K562 (cell line): ENCODE measurements at regions not wholly inside any gene's neighbourhood (a gene's known extent, or its start where the extent isn't known, plus 50 kb on each side); places are given as distances from the start of the nearest gene placed in this dataset.

Experiments
- ATAC-seq: fragments of 200-7000 bp; cut with Tn5 transposase; 3 replicates; pipeline ENCODE4 v1.9.1; 2020; ENCODE audit warnings: moderate library complexity
- BruUV-seq: library from RNA; stranded (reverse); fragments of 400-500 nt; replicated peaks from 2 replicates; lab custom pipeline; 2021; lab: Mats Ljungman, UMichigan
- CTCF ChIA-PET: fragments of 300-600 bp; formaldehyde crosslinking; extraction: SDS; loops from one replicate; lab custom pipeline; 2021; ENCODE audit warnings: low intra/inter-chr PET ratio; lab: Yijun Ruan, JAX
- POLR2A ChIA-PET: fragments of 300-600, 350-650 bp; sonication (Branson Sonifier 250); formaldehyde crosslinking; extraction: SDS; loops from one replicate; lab custom pipeline; 2021; ENCODE audit warnings: antibody characterized with exemption, inconsistent platforms; lab: Yijun Ruan, JAX
- DNase-seq, 4 experiments: peaks; one replicate each; pipeline versions ENCODE4 v3.0.0 to v3.0.0-alpha.2; 2011 to 2018; ENCODE audit warnings: low spot score in 3 of 4, mixed read lengths in 3 of 4; ENCODE audit errors: extremely low read depth in 1 of 4
- FAIRE-seq: peaks from 2 replicates; lab custom pipeline; 2011; peaks lifted over from hg19 to GRCh38; lab: Jason Lieb, UNC
- H2AFZ ChIP-seq: 2 replicates; pipeline ENCODE4 v1.6.0; 2011; ENCODE audit warnings: low read depth, low read length, control low read depth, inconsistent platforms
- H3K27ac ChIP-seq: fragments of 200-600 bp; 3 replicates; pipeline ENCODE4 v1.8.0; 2011; ENCODE audit warnings: low read depth, mild to moderate bottlenecking, control low read depth, inconsistent platforms, low read length, moderate library complexity, mixed read lengths; ENCODE audit errors: extremely low read depth
- H3K27me3 ChIP-seq, 2 experiments: fragments of 300-600 bp in 1 of 2; 2 replicates in 1 of 2; 3 replicates in 1 of 2; pipeline versions ENCODE4 v1.6.0 to v1.8.0; 2011; ENCODE audit warnings: inconsistent platforms in 2 of 2, low read length in 2 of 2, mild to moderate bottlenecking in 1 of 2, mixed read lengths in 1 of 2, moderate library complexity in 1 of 2; ENCODE audit not compliant: control insufficient read depth in 2 of 2, insufficient read depth in 2 of 2
- H3K36me3 ChIP-seq: fragments of 300-600 bp; 3 replicates; pipeline ENCODE4 v1.8.0; 2011; ENCODE audit warnings: mild to moderate bottlenecking, low read length, inconsistent platforms; ENCODE audit not compliant: control insufficient read depth, insufficient read depth
- H3K4me1 ChIP-seq, 2 experiments: fragments of 200-600 bp in 1 of 2; replicated peaks in 1 of 2; 2 replicates in 1 of 2; 3 replicates in 1 of 2; pipeline versions ENCODE4 v1.5.1 to v1.8.0; 2011; ENCODE audit warnings: inconsistent platforms in 2 of 2, low read length in 2 of 2, mild to moderate bottlenecking in 1 of 2, mixed read lengths in 1 of 2, moderate library complexity in 1 of 2; ENCODE audit not compliant: control insufficient read depth in 2 of 2, insufficient read depth in 2 of 2
- H3K4me2 ChIP-seq: 2 replicates; pipeline ENCODE4 v1.6.1; 2011; ENCODE audit warnings: low read length, control low read depth, inconsistent platforms, mixed read lengths; ENCODE audit not compliant: insufficient read depth
- H3K4me3 ChIP-seq: fragments of 200-600 bp; sonication (generic), shearing (Covaris generic); 2 replicates; pipeline ENCODE4 v1.5.1; 2016; ENCODE audit warnings: control low read depth, inconsistent platforms
- H3K79me2 ChIP-seq: fragments of 200-600 bp; 3 replicates; pipeline ENCODE4 v1.8.0; 2011; ENCODE audit warnings: low read length, inconsistent platforms; ENCODE audit not compliant: control insufficient read depth, insufficient read depth
- H3K9ac ChIP-seq, 2 experiments: 2 replicates each; pipeline versions ENCODE4 v1.6.0 to v1.6.1; 2011; ENCODE audit warnings: low read depth in 2 of 2, low read length in 2 of 2, control low read depth in 1 of 2, inconsistent platforms in 1 of 2, mild to moderate bottlenecking in 1 of 2, mixed read lengths in 1 of 2; ENCODE audit not compliant: insufficient read depth in 1 of 2
- H3K9me1 ChIP-seq: one replicate; pipeline ENCODE4 v1.6.0; 2011; ENCODE audit warnings: inconsistent platforms, mild to moderate bottlenecking, low read length, moderate library complexity; ENCODE audit not compliant: control insufficient read depth, insufficient read depth
- H3K9me3 ChIP-seq: replicated peaks from 2 replicates; pipeline ENCODE4 v1.5.1; 2011; ENCODE audit warnings: low read depth, low read length, inconsistent platforms; ENCODE audit not compliant: control insufficient read depth, insufficient read depth
- H4K20me1 ChIP-seq: replicated peaks from 2 replicates; pipeline ENCODE4 v1.6.1; 2011; ENCODE audit warnings: low read length, inconsistent platforms, mixed read lengths; ENCODE audit not compliant: control insufficient read depth, insufficient read depth
- BCL6 ChIP-seq: fragments of 250-450 bp; sonication (Bioruptor Pico); IDR thresholded peaks from 2 replicates; pipeline ENCODE4 v1.4.0; 2020
- NFYB ChIP-seq: IDR thresholded peaks from 2 replicates; pipeline ENCODE4 v1.6.1; 2011; ENCODE audit warnings: mild to moderate bottlenecking, moderate library complexity; ENCODE audit not compliant: insufficient read length; ENCODE audit errors: extremely low read depth
- POLR3G ChIP-seq: IDR thresholded peaks from 2 replicates; pipeline ENCODE4 v1.6.1; 2011; ENCODE audit not compliant: insufficient read length, insufficient replicate concordance; ENCODE audit errors: extremely low read depth
- TARDBP ChIP-seq: fragments of 450-650 bp; IDR thresholded peaks from 2 replicates; pipeline ENCODE4 v1.6.1; 2016
- ZNF12 ChIP-seq: sonication (generic); formaldehyde crosslinking; IDR thresholded peaks from 2 replicates; pipeline ENCODE4 v1.4.0; 2020; ENCODE audit warnings: mild to moderate bottlenecking, missing genetic modification reagents
- ZNF217 ChIP-seq: sonication (generic); formaldehyde crosslinking; IDR thresholded peaks from 2 replicates; pipeline ENCODE4 v1.8.0; 2022; ENCODE audit warnings: mild to moderate bottlenecking, missing genetic modification reagents
- ZNF76 ChIP-seq: fragments of 250-450 bp; sonication (Bioruptor Pico); IDR thresholded peaks from 2 replicates; pipeline ENCODE4 v1.4.0; 2020; ENCODE audit warnings: mild to moderate bottlenecking, moderate library complexity, borderline replicate concordance
- WGBS: fragments of 100-300 bp; shearing (Covaris generic); methylation state at CpG from one replicate; pipeline ENCODE4 v1.1.6; 2016; ENCODE audit warnings: low coverage, mixed read lengths; ENCODE audit not compliant: insufficient coverage; ENCODE audit errors: missing lambda C conversion rate; 5-methylcytosine and 5-hydroxymethylcytosine counted together
- in situ Hi-C: fragments of 300-500 bp; cut with MboI; formaldehyde crosslinking; loops from 4 replicates; pipeline ENCODE4 v1.15.0; 2018; ENCODE audit warnings: inconsistent platforms, mixed read lengths
- intact Hi-C: fragments of 100-400 bp; cut with micrococcal nuclease; formaldehyde crosslinking; loops from 2 replicates; pipeline ENCODE4 v1.14.2; 2022
- TF ChIP-seq, protein P1 (sequence below): fragments of 250-450 bp; sonication (Bioruptor Pico); IDR thresholded peaks from 2 replicates; pipeline ENCODE4 v1.5.0; 2021
- TF ChIP-seq, protein P2 (sequence below): sonication (generic); formaldehyde crosslinking; IDR thresholded peaks from 2 replicates; pipeline ENCODE4 v1.8.0; 2022; ENCODE audit warnings: missing genetic modification reagents, mild to moderate bottlenecking, borderline replicate concordance
- TF ChIP-seq, protein P3 (sequence below): fragments of 450-650 bp; formaldehyde crosslinking; IDR thresholded peaks from 2 replicates; pipeline ENCODE4 v1.4.0; 2020; ENCODE audit warnings: mild to moderate bottlenecking, moderate library complexity
- TF ChIP-seq, protein P4 (sequence below): fragments of 450-650 bp; IDR thresholded peaks from 2 replicates; pipeline ENCODE4 v1.6.1; 2016; ENCODE audit warnings: antibody characterized with exemption

DNA sequence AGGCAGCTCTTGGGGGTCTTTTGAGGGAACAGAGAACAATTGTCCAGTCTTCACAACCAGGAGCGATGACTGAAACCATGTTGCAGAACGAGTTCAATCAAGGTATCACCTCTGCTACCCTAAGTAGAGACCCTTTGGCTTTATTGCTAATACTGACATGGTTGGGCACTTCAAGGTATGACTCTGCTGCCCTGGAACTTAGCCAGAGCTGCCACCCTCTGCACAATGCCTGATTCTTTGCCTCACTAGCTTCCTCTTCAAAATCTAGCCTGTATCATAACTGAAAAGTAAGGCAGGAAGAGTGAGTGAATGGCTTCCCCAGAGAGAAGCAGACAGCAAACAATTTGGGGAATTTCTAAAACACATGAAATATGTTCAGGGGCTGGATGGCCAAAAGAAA, 592.7 kb upstream of the NRSN1 start (continued):
- TF ChIP-seq, protein P1, sequence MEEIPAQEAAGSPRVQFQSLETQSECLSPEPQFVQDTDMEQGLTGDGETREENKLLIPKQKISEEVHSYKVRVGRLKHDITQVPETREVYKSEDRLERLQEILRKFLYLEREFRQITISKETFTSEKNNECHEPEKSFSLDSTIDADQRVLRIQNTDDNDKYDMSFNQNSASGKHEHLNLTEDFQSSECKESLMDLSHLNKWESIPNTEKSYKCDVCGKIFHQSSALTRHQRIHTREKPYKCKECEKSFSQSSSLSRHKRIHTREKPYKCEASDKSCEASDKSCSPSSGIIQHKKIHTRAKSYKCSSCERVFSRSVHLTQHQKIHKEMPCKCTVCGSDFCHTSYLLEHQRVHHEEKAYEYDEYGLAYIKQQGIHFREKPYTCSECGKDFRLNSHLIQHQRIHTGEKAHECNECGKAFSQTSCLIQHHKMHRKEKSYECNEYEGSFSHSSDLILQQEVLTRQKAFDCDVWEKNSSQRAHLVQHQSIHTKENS (CRISPR knock-in tag), result no peak
- no peak for TF ChIP-seq ZNF217 (CRISPR knock-in tag)
- TF ChIP-seq, protein P2, sequence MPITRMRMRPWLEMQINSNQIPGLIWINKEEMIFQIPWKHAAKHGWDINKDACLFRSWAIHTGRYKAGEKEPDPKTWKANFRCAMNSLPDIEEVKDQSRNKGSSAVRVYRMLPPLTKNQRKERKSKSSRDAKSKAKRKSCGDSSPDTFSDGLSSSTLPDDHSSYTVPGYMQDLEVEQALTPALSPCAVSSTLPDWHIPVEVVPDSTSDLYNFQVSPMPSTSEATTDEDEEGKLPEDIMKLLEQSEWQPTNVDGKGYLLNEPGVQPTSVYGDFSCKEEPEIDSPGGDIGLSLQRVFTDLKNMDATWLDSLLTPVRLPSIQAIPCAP, result no peak
- TF ChIP-seq ZNF76 (CRISPR knock-in tag), result no peak
- no peak for TF ChIP-seq BCL6 (CRISPR knock-in tag)

DNA sequence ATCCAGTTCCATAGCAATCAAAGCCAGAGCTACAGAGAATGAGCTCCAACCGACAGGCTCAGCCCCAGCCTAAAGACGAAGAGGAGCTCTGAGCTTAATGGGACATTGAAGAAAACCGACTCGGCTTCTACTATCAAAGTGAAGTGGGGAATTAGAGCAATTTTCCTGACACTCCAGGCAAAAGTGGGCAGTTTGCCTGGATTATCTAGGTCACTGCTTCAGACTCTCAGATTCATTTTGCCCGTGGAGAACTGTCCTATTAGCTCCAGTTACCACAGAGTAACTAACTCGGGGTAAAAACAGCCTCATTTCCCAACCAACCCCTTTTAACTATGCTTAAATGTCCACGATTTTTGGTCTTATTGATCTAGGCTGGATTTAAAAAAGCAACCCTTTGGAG, 592.1 kb upstream of the NRSN1 start:
- Histone ChIP-seq H3K9me1 (no peaks in the 10 kb centered on the region), H3K9me3 (no peaks in the 10 kb centered on the region; the same call in 1 of the 2 replicates)
- intact Hi-C loops, result no loop called here
- CTCF ChIA-PET, result no interaction called here
- TF ChIP-seq, protein P3, sequence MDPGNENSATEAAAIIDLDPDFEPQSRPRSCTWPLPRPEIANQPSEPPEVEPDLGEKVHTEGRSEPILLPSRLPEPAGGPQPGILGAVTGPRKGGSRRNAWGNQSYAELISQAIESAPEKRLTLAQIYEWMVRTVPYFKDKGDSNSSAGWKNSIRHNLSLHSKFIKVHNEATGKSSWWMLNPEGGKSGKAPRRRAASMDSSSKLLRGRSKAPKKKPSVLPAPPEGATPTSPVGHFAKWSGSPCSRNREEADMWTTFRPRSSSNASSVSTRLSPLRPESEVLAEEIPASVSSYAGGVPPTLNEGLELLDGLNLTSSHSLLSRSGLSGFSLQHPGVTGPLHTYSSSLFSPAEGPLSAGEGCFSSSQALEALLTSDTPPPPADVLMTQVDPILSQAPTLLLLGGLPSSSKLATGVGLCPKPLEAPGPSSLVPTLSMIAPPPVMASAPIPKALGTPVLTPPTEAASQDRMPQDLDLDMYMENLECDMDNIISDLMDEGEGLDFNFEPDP (CRISPR knock-in tag), result no peak
- TF ChIP-seq POLR3G, result no peak
- no peak for TF ChIP-seq TARDBP
- no peak for TF ChIP-seq ZNF12
- TF ChIP-seq, protein P4, sequence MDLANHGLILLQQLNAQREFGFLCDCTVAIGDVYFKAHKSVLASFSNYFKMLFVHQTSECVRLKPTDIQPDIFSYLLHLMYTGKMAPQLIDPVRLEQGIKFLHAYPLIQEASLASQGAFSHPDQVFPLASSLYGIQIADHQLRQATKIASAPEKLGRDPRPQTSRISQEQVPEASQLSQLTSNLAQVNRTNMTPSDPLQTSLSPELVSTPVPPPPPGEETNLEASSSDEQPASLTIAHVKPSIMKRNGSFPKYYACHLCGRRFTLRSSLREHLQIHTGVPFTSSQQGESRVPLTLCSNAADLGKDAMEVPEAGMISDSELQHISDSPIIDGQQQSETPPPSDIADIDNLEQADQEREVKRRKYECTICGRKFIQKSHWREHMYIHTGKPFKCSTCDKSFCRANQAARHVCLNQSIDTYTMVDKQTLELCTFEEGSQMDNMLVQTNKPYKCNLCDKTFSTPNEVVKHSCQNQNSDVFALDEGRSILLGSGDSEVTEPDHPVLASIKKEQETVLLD, result no peak
- no peak for TF ChIP-seq NFYB
- TF ChIP-seq, all 486 proteins: peak for 0
- Histone ChIP-seq H3K9ac (no peak overlapping the region), H3K4me1 (no peaks in the 10 kb centered on the region), H3K36me3 (no peaks in the 10 kb centered on the region), H3K4me2 (no peak overlapping the region), H3K79me2 (no peaks in the 10 kb centered on the region), H2AFZ (no peak overlapping the region), H4K20me1 (no peaks in the 10 kb centered on the region), H3K4me3 (no peak overlapping the region), H3K27me3 (no peaks in the 10 kb centered on the region), H3K27ac (no peak overlapping the region)
- no TSS peak for BruUV-seq
- in situ Hi-C loops, result no loop called here
- FAIRE-seq (no peak), DNase-seq (no peak), ATAC-seq (no peak)
- POLR2A ChIA-PET, result no interaction called here
- WGBS, result 0% methylated on average over 7 of the region's 7 CpGs
